ENCODE measurements at regions not wholly inside any gene's neighbourhood (a gene's known extent, or its start where the extent isn't known, plus 50 kb on each side); places are given as distances from the start of the nearest gene placed in this dataset.

DNA sequence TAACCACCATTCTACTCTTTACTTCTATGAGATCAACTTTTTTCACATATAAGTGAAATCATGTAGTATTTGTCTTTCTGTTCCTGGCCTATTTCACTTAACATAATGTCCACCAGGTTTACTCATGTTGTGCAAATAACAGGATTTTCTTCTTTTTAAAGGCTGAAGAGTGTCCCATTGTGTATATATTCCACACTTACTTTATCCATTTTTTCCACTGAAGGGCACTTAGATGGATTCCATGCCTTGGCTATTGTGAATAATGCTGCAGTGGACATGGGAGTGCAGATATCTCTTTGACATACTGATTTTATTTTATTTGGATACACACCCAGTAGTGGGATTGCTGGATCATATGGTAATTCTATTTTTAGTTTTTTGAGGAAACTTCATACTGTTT lies 181.1 kb upstream of the HMGA2 start:
- Histone ChIP-seq H3K4me1 (ENCODE audit: control insufficient read depth, insufficient read depth, low read length, poor library complexity, severe bottlenecking) (no peaks in the 10 kb centered on the region), H3K27ac (ENCODE audit: insufficient read depth, low read length, poor library complexity, severe bottlenecking) (no peak overlapping the region), H3K9me3 (ENCODE audit: control insufficient read depth in 2 of 2, low read length in 2 of 2) (no peaks in the 10 kb centered on the region), H3K27me3 (ENCODE audit: control insufficient read depth, insufficient read depth, low read length) (no peaks in the 10 kb centered on the region), H3K4me3 (ENCODE audit: low read depth, low read length) (no peak overlapping the region), H3K36me3 (ENCODE audit: control insufficient read depth, insufficient read depth, low read length) (no peaks in the 10 kb centered on the region)
- H3K27ac Mint-ChIP-seq = no peak overlapping the region
- H3K27me3 Mint-ChIP-seq = no peaks in the 10 kb centered on the region
- peaks cover 0 to 3% (median 0%) of the 10 kb centered on the region in 7 donors for H3K9me3 Mint-ChIP-seq
- ATAC-seq (ENCODE audit: low read depth in 2 of 2) = no peak
- no peaks in the 10 kb centered on the region for H3K36me3 Mint-ChIP-seq
- H3K4me3 Mint-ChIP-seq = no peak overlapping the region
- no peak for DNase-seq
- no peaks in the 10 kb centered on the region for H3K4me1 Mint-ChIP-seq

DNA sequence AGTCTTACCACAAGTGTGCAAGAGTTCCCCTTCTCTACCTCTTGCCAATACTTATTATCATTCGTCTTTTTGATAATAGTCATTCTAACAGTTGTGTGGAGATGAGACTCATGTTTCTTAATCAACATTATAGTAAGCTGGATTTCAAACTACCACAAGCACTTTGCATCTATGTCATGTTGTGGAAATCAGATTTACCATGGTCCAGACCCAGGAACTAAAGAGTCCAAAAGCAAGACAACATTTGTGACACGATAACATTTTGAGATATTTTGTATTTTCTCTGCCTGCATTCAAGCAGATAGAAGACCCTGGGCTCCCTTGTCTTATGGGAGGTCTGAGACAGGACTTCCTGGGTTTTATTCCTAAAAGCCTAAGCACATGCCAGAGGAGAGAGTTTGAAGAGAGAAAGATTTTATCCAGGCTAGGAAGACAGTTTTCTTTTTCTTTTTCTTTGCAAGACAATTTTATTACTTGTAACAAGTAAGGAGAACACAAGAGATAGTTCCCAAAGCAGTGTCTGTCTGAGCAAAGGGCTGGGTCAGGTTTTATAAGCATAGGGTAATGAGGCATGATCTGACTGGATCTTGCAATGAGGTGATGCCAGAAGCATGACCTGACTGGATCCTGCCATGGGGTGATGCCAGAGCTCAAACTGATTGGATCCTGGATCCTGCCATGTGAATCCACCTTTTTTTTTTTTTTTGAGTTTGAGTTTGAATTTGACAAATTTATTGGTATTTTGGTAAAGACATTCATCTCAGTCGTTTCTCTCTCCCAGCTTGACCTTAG lies 180.5 kb upstream of the HMGA2 start:
- H3K9me3 Mint-ChIP-seq = peaks cover 0 to 3% (median 0%) of the 10 kb centered on the region in 7 donors
- ATAC-seq (ENCODE audit: low read depth in 2 of 2) = no peak

DNA sequence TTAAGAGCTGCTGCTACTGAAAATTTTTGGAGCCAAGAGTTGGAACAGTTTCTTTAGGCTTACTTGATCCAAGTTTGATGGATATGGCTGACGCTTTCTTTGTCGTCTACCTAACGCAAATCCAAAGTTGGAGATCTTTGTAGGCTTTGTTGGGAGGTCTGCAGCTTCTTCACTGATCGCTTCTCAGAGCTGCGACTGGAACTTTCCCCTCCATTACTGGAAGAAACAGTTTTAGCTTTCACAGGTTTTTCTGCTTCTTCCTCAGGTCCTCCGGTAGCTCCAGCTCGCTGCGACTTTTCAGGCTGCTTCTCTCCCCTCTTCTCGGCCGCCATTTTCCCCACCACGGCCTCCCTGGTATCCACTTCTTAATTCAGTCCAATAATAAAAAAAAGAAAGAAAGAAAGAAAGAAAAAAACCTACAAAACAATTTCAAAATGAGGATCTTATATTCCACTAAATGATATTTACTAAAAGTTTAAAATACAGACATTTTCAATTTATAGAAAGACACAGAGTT lies 178.1 kb upstream of the HMGA2 start:
- Histone ChIP-seq H3K27ac (ENCODE audit: insufficient read depth, low read length, poor library complexity, severe bottlenecking) (no peak overlapping the region), H3K36me3 (ENCODE audit: control insufficient read depth, insufficient read depth, low read length) (no peaks in the 10 kb centered on the region), H3K27me3 (ENCODE audit: control insufficient read depth, insufficient read depth, low read length) (no peaks in the 10 kb centered on the region), H3K4me3 (ENCODE audit: low read depth, low read length) (no peak overlapping the region), H3K4me1 (ENCODE audit: control insufficient read depth, insufficient read depth, low read length, poor library complexity, severe bottlenecking) (no peaks in the 10 kb centered on the region), H3K9me3 (ENCODE audit: control insufficient read depth in 2 of 2, low read length in 2 of 2) (no peaks in the 10 kb centered on the region)
- DNase-seq (no peak), ATAC-seq (ENCODE audit: low read depth in 2 of 2) (no peak)
- Mint-ChIP-seq H3K36me3 (no peaks in the 10 kb centered on the region), H3K4me3 (no peak overlapping the region), H3K27ac (no peak overlapping the region), H3K27me3 (no peaks in the 10 kb centered on the region), H3K4me1 (no peaks in the 10 kb centered on the region), H3K9me3 (peaks cover 0 to 5% (median 0%) of the 10 kb centered on the region in 7 donors)

More for the DNA sequence above, 180.5 kb upstream of the HMGA2 start:
- Histone ChIP-seq H3K9me3 (ENCODE audit: control insufficient read depth in 2 of 2, low read length in 2 of 2) (no peaks in the 10 kb centered on the region), H3K27ac (ENCODE audit: insufficient read depth, low read length, poor library complexity, severe bottlenecking) (no peak overlapping the region), H3K4me3 (ENCODE audit: low read depth, low read length) (no peak overlapping the region), H3K27me3 (ENCODE audit: control insufficient read depth, insufficient read depth, low read length) (no peaks in the 10 kb centered on the region), H3K36me3 (ENCODE audit: control insufficient read depth, insufficient read depth, low read length) (no peaks in the 10 kb centered on the region), H3K4me1 (ENCODE audit: control insufficient read depth, insufficient read depth, low read length, poor library complexity, severe bottlenecking) (no peaks in the 10 kb centered on the region)
- DNase-seq = no peak
- Mint-ChIP-seq H3K27me3 (no peaks in the 10 kb centered on the region), H3K4me3 (no peak overlapping the region), H3K27ac (no peak overlapping the region), H3K4me1 (no peaks in the 10 kb centered on the region), H3K36me3 (no peaks in the 10 kb centered on the region)

DNA sequence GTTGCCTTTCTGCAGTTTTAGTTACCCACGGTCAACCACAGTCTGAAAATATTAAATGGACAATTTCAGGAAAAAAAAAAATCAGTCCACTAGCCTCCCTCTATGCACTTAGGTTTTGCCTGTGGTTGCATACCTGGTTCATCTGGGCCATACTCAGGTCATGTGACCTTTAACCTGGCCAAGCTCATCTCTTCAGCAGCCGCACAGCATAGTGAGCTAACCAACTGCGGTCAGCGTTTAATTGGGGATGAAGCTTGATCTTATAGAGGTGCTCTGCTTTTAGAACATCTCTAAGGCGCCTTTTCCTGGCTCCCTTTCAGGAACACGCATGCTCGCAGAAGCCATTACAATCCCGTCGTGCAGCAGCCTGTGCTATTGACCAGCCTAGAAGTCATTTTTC lies 177.2 kb upstream of the HMGA2 start:
- H3K4me3 ChIP-seq (ENCODE audit: low read depth, low read length) = no peak overlapping the region
- no peak overlapping the region for H3K27ac ChIP-seq (ENCODE audit: insufficient read depth, low read length, poor library complexity, severe bottlenecking)
- no peaks in the 10 kb centered on the region for H3K36me3 ChIP-seq (ENCODE audit: control insufficient read depth, insufficient read depth, low read length)
- H3K9me3 ChIP-seq (ENCODE audit: control insufficient read depth in 2 of 2, low read length in 2 of 2) = no peaks in the 10 kb centered on the region
- Mint-ChIP-seq H3K36me3 (no peaks in the 10 kb centered on the region), H3K4me3 (no peak overlapping the region), H3K27me3 (no peaks in the 10 kb centered on the region), H3K9me3 (peaks cover 0 to 5% (median 0%) of the 10 kb centered on the region in 7 donors), H3K27ac (no peak overlapping the region), H3K4me1 (no peaks in the 10 kb centered on the region)
- DNase-seq (no peak), ATAC-seq (ENCODE audit: low read depth in 2 of 2) (no peak)
- no peaks in the 10 kb centered on the region for H3K4me1 ChIP-seq (ENCODE audit: control insufficient read depth, insufficient read depth, low read length, poor library complexity, severe bottlenecking)
- no peaks in the 10 kb centered on the region for H3K27me3 ChIP-seq (ENCODE audit: control insufficient read depth, insufficient read depth, low read length)

DNA sequence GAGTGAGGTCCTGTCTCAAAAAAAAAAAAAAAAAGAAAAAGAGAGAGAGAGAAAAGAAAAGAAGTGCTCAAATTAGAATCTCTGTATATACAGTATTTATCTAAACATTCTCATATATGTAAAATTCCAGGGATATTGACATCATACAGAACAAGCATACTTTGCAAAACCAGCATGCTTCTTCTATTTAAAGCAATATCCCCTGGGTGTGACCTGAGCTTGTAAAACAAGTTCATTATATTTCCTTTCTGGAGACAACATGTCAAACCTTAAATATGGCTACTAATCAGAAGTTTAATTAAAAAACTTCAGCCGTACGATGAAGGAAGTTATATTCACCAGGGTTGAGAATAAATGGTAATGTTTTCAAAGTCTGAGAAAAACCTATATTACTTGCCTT lies 175.8 kb upstream of the HMGA2 start:
- Mint-ChIP-seq H3K4me1 (no peaks in the 10 kb centered on the region), H3K4me3 (no peak overlapping the region), H3K27me3 (no peaks in the 10 kb centered on the region), H3K27ac (no peak overlapping the region), H3K36me3 (no peaks in the 10 kb centered on the region), H3K9me3 (peaks cover 0 to 5% (median 0%) of the 10 kb centered on the region in 7 donors)
- H3K4me1 ChIP-seq (ENCODE audit: control insufficient read depth, insufficient read depth, low read length, poor library complexity, severe bottlenecking) = no peaks in the 10 kb centered on the region
- no peaks in the 10 kb centered on the region for H3K36me3 ChIP-seq (ENCODE audit: control insufficient read depth, insufficient read depth, low read length)
- H3K27me3 ChIP-seq (ENCODE audit: control insufficient read depth, insufficient read depth, low read length) = no peaks in the 10 kb centered on the region
- H3K4me3 ChIP-seq (ENCODE audit: low read depth, low read length) = no peak overlapping the region
- no peaks in the 10 kb centered on the region for H3K9me3 ChIP-seq (ENCODE audit: control insufficient read depth in 2 of 2, low read length in 2 of 2)
- ATAC-seq (ENCODE audit: low read depth in 2 of 2) (no peak), DNase-seq (no peak)
- no peak overlapping the region for H3K27ac ChIP-seq (ENCODE audit: insufficient read depth, low read length, poor library complexity, severe bottlenecking)

DNA sequence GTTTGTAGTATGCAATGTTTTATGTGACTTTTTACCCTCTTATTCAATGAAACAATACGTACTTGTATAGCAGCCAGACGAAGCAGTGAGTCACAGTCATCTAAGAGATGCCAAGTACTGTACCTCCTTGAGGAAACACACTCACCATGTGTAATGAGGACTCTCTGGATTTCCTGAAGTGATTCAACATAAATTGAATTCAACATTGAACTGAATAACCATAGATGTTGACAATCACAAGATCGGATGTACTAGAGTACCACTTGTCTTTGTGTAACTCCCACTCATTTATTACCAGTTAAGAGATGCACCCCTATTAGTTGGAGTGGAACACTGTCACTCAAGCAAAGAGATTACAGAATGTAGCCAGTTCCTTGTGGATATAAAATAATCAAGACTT lies 175.2 kb upstream of the HMGA2 start:
- H3K27ac ChIP-seq (ENCODE audit: insufficient read depth, low read length, poor library complexity, severe bottlenecking) = no peak overlapping the region
- no peaks in the 10 kb centered on the region for H3K36me3 Mint-ChIP-seq
- DNase-seq = no peak
- no peak overlapping the region for H3K4me3 Mint-ChIP-seq
- H3K4me1 Mint-ChIP-seq = no peaks in the 10 kb centered on the region
- H3K4me3 ChIP-seq (ENCODE audit: low read depth, low read length) = no peak overlapping the region
- H3K27me3 ChIP-seq (ENCODE audit: control insufficient read depth, insufficient read depth, low read length) = no peaks in the 10 kb centered on the region
- H3K36me3 ChIP-seq (ENCODE audit: control insufficient read depth, insufficient read depth, low read length) = no peaks in the 10 kb centered on the region
- peaks cover 0 to 5% (median 0%) of the 10 kb centered on the region in 7 donors for H3K9me3 Mint-ChIP-seq
- H3K27me3 Mint-ChIP-seq = no peaks in the 10 kb centered on the region
- no peaks in the 10 kb centered on the region for H3K4me1 ChIP-seq (ENCODE audit: control insufficient read depth, insufficient read depth, low read length, poor library complexity, severe bottlenecking)
- no peak for ATAC-seq (ENCODE audit: low read depth in 2 of 2)
- no peak overlapping the region for H3K27ac Mint-ChIP-seq
- no peaks in the 10 kb centered on the region for H3K9me3 ChIP-seq (ENCODE audit: control insufficient read depth in 2 of 2, low read length in 2 of 2)

DNA sequence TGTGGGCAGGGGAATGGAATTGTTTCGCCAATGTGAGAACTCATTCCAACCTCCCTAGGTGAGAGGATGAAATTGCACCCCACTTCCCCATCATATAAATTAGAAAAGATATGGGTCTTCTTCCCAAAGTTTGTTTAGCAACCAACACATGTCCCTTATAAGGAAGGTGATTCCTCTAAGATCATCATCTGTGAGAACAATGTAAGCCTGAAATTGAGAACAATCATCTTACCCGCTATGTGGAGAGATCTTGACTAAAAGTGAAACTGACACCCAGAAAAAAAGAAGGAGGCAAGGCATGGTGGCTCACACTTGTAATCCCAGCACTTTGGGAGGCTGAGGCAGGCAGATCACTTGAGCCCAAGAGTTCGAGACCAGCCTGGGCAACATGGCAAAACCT lies 173.2 kb upstream of the HMGA2 start:
- Histone ChIP-seq H3K36me3 (ENCODE audit: control insufficient read depth, insufficient read depth, low read length) (no peaks in the 10 kb centered on the region), H3K27ac (ENCODE audit: insufficient read depth, low read length, poor library complexity, severe bottlenecking) (no peak overlapping the region), H3K4me3 (ENCODE audit: low read depth, low read length) (no peak overlapping the region), H3K9me3 (ENCODE audit: control insufficient read depth in 2 of 2, low read length in 2 of 2) (no peaks in the 10 kb centered on the region), H3K27me3 (ENCODE audit: control insufficient read depth, insufficient read depth, low read length) (no peaks in the 10 kb centered on the region), H3K4me1 (ENCODE audit: control insufficient read depth, insufficient read depth, low read length, poor library complexity, severe bottlenecking) (no peaks in the 10 kb centered on the region)
- no peak overlapping the region for H3K4me3 Mint-ChIP-seq
- no peaks in the 10 kb centered on the region for H3K4me1 Mint-ChIP-seq
- no peaks in the 10 kb centered on the region for H3K27me3 Mint-ChIP-seq
- peaks cover 0 to 5% (median 0%) of the 10 kb centered on the region in 7 donors for H3K9me3 Mint-ChIP-seq
- H3K36me3 Mint-ChIP-seq = no peaks in the 10 kb centered on the region
- no peak for ATAC-seq (ENCODE audit: low read depth in 2 of 2)
- DNase-seq = no peak
- no peak overlapping the region for H3K27ac Mint-ChIP-seq

DNA sequence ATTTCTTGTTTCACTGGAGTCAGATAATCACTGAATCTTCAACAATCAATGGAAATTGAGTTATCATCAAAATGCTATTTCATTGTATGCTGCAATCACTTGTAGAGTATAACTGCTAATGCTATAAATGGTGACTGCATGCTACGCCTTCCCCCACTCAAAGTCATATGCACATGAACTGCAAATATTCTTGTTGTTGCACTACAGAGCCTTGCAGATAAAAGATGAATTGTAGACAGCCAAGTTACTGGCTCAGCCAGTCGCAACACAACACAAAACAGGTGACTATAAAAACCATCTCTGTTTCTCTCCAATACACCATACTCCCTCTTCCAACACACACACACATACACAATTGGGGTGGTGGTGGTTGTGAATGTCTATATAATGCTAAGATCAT lies 171.0 kb upstream of the HMGA2 start:
- H3K9me3 Mint-ChIP-seq = peaks cover 0 to 5% (median 0%) of the 10 kb centered on the region in 7 donors
- H3K27me3 ChIP-seq (ENCODE audit: control insufficient read depth, insufficient read depth, low read length) = no peaks in the 10 kb centered on the region
- no peak for DNase-seq
- H3K9me3 ChIP-seq (ENCODE audit: control insufficient read depth in 2 of 2, low read length in 2 of 2) = no peaks in the 10 kb centered on the region
- no peak overlapping the region for H3K4me3 ChIP-seq (ENCODE audit: low read depth, low read length)
- no peaks in the 10 kb centered on the region for H3K36me3 Mint-ChIP-seq
- H3K27ac ChIP-seq (ENCODE audit: insufficient read depth, low read length, poor library complexity, severe bottlenecking) = no peak overlapping the region
- no peaks in the 10 kb centered on the region for H3K4me1 Mint-ChIP-seq
- no peak for ATAC-seq (ENCODE audit: low read depth in 2 of 2)
- H3K4me1 ChIP-seq (ENCODE audit: control insufficient read depth, insufficient read depth, low read length, poor library complexity, severe bottlenecking) = no peaks in the 10 kb centered on the region
- H3K27ac Mint-ChIP-seq = no peak overlapping the region
- no peak overlapping the region for H3K4me3 Mint-ChIP-seq
- no peaks in the 10 kb centered on the region for H3K36me3 ChIP-seq (ENCODE audit: control insufficient read depth, insufficient read depth, low read length)
- H3K27me3 Mint-ChIP-seq = no peaks in the 10 kb centered on the region
